GM06990 (cell line): ENCODE measurements at regions not wholly inside any gene's neighbourhood (a gene's known extent, or its start where the extent isn't known, plus 50 kb on each side); places are given as distances from the start of the nearest gene placed in this dataset.

Source experiments
- DNase-seq: peaks from one replicate; pipeline ENCODE4 v3.0.0-alpha.2; 2011; ENCODE audit not compliant: insufficient read length; ENCODE audit errors: extremely low read depth
- H3K27me3 ChIP-seq: replicated peaks from 2 replicates; pipeline ENCODE4 v1.6.0; 2011; ENCODE audit warnings: low read length; ENCODE audit not compliant: control insufficient read depth, insufficient read depth
- H3K36me3 ChIP-seq: 2 replicates; pipeline ENCODE4 v1.5.1; 2011; ENCODE audit warnings: low read length; ENCODE audit not compliant: control insufficient read depth, insufficient read depth
- H3K4me3 ChIP-seq: replicated peaks from 2 replicates; pipeline ENCODE4 v1.5.1; 2011; ENCODE audit warnings: low read depth, mild to moderate bottlenecking, control low read depth, low read length
- TF ChIP-seq, protein P1 (sequence below): IDR thresholded peaks from 2 replicates; pipeline ENCODE4 v1.5.1; 2011; ENCODE audit warnings: low read length, control low read depth, mild to moderate bottlenecking, inconsistent platforms; ENCODE audit not compliant: insufficient read depth, poor library complexity, severe bottlenecking

DNA sequence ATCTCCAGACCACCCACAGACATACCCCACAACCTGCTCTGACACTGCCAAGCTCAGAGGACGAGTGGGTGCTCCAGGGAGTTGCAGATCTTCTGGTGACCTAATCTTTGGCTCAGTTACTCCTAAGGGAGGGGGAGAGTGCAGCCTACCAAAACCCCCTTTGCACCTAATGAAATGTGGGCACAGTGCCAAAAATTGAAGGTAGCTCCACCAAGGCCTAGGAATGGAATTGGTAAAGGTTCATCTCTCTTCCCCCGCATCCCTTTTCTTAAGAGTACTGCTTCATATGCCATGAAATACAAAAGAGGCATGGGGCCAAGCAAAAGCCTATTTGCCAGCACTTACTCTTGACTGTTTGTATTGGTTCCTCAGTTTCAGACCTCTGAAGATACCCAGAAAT, 491.0 kb downstream of the NAF1 start:
- no peak overlapping the region for H3K4me3 ChIP-seq
- TF ChIP-seq, protein P1, sequence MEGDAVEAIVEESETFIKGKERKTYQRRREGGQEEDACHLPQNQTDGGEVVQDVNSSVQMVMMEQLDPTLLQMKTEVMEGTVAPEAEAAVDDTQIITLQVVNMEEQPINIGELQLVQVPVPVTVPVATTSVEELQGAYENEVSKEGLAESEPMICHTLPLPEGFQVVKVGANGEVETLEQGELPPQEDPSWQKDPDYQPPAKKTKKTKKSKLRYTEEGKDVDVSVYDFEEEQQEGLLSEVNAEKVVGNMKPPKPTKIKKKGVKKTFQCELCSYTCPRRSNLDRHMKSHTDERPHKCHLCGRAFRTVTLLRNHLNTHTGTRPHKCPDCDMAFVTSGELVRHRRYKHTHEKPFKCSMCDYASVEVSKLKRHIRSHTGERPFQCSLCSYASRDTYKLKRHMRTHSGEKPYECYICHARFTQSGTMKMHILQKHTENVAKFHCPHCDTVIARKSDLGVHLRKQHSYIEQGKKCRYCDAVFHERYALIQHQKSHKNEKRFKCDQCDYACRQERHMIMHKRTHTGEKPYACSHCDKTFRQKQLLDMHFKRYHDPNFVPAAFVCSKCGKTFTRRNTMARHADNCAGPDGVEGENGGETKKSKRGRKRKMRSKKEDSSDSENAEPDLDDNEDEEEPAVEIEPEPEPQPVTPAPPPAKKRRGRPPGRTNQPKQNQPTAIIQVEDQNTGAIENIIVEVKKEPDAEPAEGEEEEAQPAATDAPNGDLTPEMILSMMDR = no peak
- H3K27me3 ChIP-seq = no peaks in the 10 kb centered on the region
- no peaks in the 10 kb centered on the region for H3K36me3 ChIP-seq
- DNase-seq = no peak

DNA sequence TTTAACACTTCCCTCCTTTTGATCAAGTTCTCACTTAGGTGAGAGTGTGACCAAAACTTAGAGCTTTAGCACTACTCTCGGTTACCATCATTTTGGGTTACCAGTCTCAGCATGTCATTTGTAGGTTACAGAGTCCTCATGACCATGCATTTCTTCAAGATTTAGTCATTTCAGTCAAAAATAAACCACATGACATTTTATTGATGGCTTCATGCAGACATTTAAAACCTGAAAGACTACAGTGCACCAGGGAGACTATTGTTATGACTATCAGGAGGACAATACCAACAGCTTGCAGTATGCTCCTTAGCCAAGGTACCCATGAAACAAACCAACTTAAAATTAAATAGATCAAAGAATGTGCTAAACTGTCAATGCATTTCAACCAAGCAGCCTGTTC, 498.1 kb upstream of the FSTL5 start:
- DNase-seq = no peak
- H3K4me3 ChIP-seq = no peak overlapping the region
- TF ChIP-seq, protein P1 = no peak
- no peaks in the 10 kb centered on the region for H3K27me3 ChIP-seq
- H3K36me3 ChIP-seq = no peaks in the 10 kb centered on the region

DNA sequence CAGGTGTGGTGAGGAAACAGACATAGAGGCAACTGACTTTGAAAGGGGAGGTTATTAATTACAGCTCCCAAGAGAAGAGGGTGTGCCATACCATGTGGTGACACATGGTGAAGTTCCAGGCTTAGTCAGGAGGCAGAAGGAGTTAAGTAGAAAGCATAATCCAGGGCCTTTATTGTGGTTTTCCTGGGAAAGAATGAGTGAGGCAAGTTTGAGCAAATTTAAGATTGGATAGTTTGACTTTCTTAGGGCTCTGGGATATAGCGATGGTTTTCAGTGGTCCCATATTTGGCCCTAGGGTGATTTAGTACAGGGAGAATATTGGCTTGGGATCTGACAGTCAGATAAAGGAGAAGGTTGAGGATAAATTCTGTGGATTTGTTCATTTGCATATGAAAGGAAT, 495.9 kb upstream of the FSTL5 start:
- TF ChIP-seq, protein P1 = no peak
- no peaks in the 10 kb centered on the region for H3K36me3 ChIP-seq

DNA sequence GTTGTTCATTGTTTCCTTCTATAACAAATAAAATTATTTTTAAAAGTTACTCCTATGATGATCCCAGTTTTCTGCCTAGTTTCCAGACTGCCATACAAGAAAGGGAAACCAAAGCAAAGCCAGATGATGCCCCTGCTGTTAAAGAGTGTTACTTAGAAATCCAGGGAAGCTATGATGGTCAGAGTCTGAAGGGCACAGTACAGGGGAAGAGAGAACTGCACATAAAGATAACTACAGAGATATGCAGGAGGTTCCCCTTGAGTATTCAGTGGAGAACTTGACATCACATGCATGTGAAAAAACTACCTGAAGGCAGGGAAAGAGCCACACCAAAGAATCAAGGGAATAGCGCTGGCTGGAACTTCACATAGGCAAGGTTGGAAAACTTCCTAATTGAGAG, 494.2 kb upstream of the FSTL5 start:
- Histone ChIP-seq H3K36me3 (no peaks in the 10 kb centered on the region), H3K27me3 (no peaks in the 10 kb centered on the region), H3K4me3 (no peak overlapping the region)
- DNase-seq = no peak
- TF ChIP-seq, protein P1 = no peak

More for the DNA sequence above, 495.9 kb upstream of the FSTL5 start:
- DNase-seq = no peak
- no peak overlapping the region for H3K4me3 ChIP-seq
- no peaks in the 10 kb centered on the region for H3K27me3 ChIP-seq

DNA sequence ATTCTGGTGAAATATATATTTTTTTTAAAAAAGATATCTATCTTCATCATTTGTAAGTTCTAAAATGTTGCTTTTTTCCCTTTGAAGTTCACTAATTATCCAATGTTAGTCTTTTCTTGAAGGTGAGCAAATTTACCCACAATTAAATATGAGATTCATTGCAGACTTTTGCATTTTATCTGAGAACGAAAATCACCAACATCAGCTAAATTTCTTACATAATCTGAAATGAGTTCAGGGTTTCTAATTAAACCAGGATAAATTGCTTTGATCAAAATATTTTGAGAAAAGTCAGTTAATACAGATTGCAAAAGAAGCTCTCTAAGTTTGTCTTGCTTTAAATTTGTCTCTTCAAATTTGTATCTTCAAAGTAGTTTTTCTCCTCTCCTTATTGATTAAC, 486.4 kb upstream of the FSTL5 start:
- Histone ChIP-seq H3K36me3 (no peaks in the 10 kb centered on the region), H3K4me3 (no peak overlapping the region), H3K27me3 (no peaks in the 10 kb centered on the region)
- TF ChIP-seq, protein P1 = no peak
- no peak for DNase-seq

DNA sequence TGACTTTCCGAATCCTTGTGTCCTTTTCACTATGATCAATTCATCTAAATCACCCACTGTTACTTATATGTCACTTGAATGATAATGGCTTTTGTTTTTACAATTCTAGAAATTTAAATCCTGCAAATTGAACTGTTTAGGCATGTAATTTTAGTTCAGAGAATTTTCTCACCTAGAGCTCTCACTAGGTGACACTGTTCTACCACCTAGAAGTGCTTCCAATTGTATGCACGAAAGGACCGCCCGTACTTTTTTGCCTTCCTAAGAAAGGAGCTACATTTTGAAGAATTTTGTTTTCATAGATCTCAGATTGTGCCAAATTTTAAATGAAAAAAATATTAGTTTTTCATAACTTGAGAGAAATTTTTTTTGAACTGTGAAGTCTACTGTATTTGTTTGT, 481.6 kb upstream of the FSTL5 start:
- Histone ChIP-seq H3K4me3 (no peak overlapping the region), H3K27me3 (no peaks in the 10 kb centered on the region), H3K36me3 (no peaks in the 10 kb centered on the region)
- DNase-seq = no peak
- TF ChIP-seq, protein P1 = peak; percentile 37
